ENCODE measurements at regions not wholly inside any gene's neighbourhood (a gene's known extent, or its start where the extent isn't known, plus 50 kb on each side); places are given as distances from the start of the nearest gene placed in this dataset.

DNA sequence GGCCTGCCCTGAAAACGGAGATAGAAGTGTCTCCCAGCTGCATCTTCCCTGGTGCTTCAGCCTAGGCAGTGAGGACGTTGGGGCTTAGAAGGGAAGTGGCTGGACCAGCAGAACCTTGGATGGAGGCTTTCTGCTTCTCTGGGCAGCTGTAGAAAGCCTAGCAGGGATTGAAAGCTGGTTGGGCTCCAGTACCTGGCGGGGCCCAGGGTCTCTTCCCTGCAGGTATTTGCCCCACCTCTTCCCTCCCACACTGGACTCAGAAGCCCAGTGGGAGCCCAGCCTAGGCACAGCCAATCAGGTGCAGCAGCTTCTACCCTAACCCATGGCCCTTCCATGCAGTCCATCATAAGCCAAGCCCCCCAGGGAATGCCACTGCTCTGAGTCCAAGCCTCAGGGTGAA lies 190.3 kb upstream of the IRX6 start:
- TF ChIP-seq, protein P1, sequence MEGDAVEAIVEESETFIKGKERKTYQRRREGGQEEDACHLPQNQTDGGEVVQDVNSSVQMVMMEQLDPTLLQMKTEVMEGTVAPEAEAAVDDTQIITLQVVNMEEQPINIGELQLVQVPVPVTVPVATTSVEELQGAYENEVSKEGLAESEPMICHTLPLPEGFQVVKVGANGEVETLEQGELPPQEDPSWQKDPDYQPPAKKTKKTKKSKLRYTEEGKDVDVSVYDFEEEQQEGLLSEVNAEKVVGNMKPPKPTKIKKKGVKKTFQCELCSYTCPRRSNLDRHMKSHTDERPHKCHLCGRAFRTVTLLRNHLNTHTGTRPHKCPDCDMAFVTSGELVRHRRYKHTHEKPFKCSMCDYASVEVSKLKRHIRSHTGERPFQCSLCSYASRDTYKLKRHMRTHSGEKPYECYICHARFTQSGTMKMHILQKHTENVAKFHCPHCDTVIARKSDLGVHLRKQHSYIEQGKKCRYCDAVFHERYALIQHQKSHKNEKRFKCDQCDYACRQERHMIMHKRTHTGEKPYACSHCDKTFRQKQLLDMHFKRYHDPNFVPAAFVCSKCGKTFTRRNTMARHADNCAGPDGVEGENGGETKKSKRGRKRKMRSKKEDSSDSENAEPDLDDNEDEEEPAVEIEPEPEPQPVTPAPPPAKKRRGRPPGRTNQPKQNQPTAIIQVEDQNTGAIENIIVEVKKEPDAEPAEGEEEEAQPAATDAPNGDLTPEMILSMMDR (conservative IDR thresholded peaks at IDR 0.05; ENCODE audit: low read length): no peak
- no peak for TF ChIP-seq EZH2phosphoT487 (IDR thresholded peaks at IDR 0.05; ENCODE audit: borderline replicate concordance, low read depth, low read length)
